ENCODE measurements at regions not wholly inside any gene's neighbourhood (a gene's known extent, or its start where the extent isn't known, plus 50 kb on each side); places are given as distances from the start of the nearest gene placed in this dataset.

DNA sequence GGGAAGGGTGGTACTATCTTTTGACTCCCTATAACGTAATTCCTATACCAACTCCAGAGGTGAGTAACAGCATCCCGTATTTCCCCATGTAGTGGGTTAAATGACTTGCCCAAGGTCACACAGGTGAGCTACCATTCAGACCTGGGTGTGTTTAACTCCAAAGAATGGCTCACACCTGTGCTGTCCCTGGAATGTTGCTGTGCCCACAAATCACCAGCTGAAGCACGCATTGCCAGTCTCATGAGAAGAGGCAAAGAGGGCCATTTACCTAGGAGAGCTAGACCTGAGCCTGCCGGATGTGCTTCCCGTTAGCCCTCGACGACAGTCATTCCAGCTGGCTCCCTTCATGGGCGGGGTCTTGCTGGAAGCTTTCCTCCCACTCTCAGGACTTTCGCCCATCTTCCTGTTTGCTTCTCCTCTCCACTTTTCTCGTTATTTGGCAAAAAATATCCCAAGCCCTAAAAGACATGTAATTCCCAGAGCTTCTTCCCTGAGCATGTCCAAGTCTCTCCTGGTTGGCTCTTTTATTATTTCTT lies 106.6 kb upstream of the VASH1 start:
- TF ChIP-seq, protein P1, sequence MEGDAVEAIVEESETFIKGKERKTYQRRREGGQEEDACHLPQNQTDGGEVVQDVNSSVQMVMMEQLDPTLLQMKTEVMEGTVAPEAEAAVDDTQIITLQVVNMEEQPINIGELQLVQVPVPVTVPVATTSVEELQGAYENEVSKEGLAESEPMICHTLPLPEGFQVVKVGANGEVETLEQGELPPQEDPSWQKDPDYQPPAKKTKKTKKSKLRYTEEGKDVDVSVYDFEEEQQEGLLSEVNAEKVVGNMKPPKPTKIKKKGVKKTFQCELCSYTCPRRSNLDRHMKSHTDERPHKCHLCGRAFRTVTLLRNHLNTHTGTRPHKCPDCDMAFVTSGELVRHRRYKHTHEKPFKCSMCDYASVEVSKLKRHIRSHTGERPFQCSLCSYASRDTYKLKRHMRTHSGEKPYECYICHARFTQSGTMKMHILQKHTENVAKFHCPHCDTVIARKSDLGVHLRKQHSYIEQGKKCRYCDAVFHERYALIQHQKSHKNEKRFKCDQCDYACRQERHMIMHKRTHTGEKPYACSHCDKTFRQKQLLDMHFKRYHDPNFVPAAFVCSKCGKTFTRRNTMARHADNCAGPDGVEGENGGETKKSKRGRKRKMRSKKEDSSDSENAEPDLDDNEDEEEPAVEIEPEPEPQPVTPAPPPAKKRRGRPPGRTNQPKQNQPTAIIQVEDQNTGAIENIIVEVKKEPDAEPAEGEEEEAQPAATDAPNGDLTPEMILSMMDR (conservative IDR thresholded peaks at IDR 0.05; ENCODE audit: low read depth, low read length): no peak
- no peak for TF ChIP-seq EZH2 (IDR thresholded peaks at IDR 0.05; ENCODE audit: borderline replicate concordance, low read depth, low read length, poor library complexity, severe bottlenecking)
